ENCODE measurements at regions not wholly inside any gene's neighbourhood (a gene's known extent, or its start where the extent isn't known, plus 50 kb on each side); places are given as distances from the start of the nearest gene placed in this dataset.

DNA sequence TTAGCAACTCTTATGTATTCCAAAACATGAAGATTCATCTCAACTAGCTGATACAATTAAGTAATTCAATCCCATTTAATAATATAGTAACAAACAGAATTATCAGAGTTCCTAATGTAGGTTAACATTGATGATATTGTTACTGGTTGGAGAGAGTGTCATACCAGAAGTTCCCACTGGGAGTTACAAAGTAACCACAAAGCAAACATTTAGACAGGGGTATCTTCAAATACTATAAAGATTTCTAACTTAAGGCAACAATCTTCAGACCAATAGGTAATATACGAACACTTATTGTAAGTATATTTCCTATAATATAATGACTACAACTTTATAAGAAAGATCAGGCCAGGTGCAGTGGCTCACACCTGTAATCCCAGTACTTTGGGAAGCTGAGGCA, 1372.9 kb upstream of the PIK3C3 start:
- H3K9me3 Mint-ChIP-seq, result peaks cover 5% of the 10 kb centered on the region; the same call in 1 of the 3 replicates
- no peaks in the 10 kb centered on the region for H4K20me1 ChIP-seq (replicated peaks; ENCODE audit: insufficient read depth)

DNA sequence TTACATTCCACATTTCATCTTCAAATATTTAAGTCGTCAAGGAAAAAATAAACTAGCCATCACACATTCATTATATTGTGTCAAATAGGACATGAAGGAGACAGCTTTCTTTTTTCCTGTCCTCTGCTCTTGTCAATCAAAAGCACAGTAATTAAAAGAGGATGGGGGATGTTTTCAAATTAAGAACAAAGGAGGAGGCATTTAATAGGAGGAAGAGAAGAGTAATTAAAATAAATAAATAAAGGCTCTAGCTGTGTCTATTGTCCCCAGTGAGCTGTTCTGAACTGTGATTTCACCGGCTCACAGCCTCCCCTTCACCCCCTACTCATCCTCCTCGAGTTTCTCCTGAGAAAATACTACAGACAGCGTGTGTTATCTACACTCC, 1377.1 kb upstream of the PIK3C3 start:
- Histone ChIP-seq H3K4me3 (no peak overlapping the region), H3F3A (replicated peaks; ENCODE audit: low read depth) (no peaks in the 10 kb centered on the region), H3K4me2 (no peak overlapping the region), H3K9me2 (ENCODE audit: insufficient read depth) (no peaks in the 10 kb centered on the region), H4K20me1 (replicated peaks; ENCODE audit: insufficient read depth) (no peaks in the 10 kb centered on the region), H3K79me2 (replicated peaks; ENCODE audit: insufficient read depth) (no peaks in the 10 kb centered on the region), H3K4me1 (ENCODE audit: insufficient read depth) (peaks cover 24% of the 10 kb centered on the region), H3K27ac (ENCODE audit: low read depth) (no peak overlapping the region), H2AFZ (no peak overlapping the region), H3K36me3 (ENCODE audit: insufficient read depth) (no peaks in the 10 kb centered on the region), H3K27me3 (ENCODE audit: insufficient read depth) (no peaks in the 10 kb centered on the region)
- H3K9me3 Mint-ChIP-seq, result no peaks in the 10 kb centered on the region
- H3K36me3 Mint-ChIP-seq (ENCODE audit: low read depth), result no peaks in the 10 kb centered on the region
- H3K4me3 Mint-ChIP-seq, result no peak overlapping the region
- peaks cover 4% of the 10 kb centered on the region; the same call in 2 of the 3 replicates for H3K4me1 Mint-ChIP-seq
- TF ChIP-seq CREB1 (CRISPR knock-in tag; IDR thresholded peaks at IDR 0.05; ENCODE audit: low read depth) (no peak), ZNF114 (CRISPR knock-in tag; IDR thresholded peaks at IDR 0.05) (no peak), NANOG (IDR thresholded peaks at IDR 0.05; ENCODE audit: borderline replicate concordance) (no peak)
- TF ChIP-seq, protein P1, sequence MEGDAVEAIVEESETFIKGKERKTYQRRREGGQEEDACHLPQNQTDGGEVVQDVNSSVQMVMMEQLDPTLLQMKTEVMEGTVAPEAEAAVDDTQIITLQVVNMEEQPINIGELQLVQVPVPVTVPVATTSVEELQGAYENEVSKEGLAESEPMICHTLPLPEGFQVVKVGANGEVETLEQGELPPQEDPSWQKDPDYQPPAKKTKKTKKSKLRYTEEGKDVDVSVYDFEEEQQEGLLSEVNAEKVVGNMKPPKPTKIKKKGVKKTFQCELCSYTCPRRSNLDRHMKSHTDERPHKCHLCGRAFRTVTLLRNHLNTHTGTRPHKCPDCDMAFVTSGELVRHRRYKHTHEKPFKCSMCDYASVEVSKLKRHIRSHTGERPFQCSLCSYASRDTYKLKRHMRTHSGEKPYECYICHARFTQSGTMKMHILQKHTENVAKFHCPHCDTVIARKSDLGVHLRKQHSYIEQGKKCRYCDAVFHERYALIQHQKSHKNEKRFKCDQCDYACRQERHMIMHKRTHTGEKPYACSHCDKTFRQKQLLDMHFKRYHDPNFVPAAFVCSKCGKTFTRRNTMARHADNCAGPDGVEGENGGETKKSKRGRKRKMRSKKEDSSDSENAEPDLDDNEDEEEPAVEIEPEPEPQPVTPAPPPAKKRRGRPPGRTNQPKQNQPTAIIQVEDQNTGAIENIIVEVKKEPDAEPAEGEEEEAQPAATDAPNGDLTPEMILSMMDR (conservative IDR thresholded peaks at IDR 0.05; ENCODE audit: low read depth in 2 of 2), result no peak
- TF ChIP-seq, protein P2, sequence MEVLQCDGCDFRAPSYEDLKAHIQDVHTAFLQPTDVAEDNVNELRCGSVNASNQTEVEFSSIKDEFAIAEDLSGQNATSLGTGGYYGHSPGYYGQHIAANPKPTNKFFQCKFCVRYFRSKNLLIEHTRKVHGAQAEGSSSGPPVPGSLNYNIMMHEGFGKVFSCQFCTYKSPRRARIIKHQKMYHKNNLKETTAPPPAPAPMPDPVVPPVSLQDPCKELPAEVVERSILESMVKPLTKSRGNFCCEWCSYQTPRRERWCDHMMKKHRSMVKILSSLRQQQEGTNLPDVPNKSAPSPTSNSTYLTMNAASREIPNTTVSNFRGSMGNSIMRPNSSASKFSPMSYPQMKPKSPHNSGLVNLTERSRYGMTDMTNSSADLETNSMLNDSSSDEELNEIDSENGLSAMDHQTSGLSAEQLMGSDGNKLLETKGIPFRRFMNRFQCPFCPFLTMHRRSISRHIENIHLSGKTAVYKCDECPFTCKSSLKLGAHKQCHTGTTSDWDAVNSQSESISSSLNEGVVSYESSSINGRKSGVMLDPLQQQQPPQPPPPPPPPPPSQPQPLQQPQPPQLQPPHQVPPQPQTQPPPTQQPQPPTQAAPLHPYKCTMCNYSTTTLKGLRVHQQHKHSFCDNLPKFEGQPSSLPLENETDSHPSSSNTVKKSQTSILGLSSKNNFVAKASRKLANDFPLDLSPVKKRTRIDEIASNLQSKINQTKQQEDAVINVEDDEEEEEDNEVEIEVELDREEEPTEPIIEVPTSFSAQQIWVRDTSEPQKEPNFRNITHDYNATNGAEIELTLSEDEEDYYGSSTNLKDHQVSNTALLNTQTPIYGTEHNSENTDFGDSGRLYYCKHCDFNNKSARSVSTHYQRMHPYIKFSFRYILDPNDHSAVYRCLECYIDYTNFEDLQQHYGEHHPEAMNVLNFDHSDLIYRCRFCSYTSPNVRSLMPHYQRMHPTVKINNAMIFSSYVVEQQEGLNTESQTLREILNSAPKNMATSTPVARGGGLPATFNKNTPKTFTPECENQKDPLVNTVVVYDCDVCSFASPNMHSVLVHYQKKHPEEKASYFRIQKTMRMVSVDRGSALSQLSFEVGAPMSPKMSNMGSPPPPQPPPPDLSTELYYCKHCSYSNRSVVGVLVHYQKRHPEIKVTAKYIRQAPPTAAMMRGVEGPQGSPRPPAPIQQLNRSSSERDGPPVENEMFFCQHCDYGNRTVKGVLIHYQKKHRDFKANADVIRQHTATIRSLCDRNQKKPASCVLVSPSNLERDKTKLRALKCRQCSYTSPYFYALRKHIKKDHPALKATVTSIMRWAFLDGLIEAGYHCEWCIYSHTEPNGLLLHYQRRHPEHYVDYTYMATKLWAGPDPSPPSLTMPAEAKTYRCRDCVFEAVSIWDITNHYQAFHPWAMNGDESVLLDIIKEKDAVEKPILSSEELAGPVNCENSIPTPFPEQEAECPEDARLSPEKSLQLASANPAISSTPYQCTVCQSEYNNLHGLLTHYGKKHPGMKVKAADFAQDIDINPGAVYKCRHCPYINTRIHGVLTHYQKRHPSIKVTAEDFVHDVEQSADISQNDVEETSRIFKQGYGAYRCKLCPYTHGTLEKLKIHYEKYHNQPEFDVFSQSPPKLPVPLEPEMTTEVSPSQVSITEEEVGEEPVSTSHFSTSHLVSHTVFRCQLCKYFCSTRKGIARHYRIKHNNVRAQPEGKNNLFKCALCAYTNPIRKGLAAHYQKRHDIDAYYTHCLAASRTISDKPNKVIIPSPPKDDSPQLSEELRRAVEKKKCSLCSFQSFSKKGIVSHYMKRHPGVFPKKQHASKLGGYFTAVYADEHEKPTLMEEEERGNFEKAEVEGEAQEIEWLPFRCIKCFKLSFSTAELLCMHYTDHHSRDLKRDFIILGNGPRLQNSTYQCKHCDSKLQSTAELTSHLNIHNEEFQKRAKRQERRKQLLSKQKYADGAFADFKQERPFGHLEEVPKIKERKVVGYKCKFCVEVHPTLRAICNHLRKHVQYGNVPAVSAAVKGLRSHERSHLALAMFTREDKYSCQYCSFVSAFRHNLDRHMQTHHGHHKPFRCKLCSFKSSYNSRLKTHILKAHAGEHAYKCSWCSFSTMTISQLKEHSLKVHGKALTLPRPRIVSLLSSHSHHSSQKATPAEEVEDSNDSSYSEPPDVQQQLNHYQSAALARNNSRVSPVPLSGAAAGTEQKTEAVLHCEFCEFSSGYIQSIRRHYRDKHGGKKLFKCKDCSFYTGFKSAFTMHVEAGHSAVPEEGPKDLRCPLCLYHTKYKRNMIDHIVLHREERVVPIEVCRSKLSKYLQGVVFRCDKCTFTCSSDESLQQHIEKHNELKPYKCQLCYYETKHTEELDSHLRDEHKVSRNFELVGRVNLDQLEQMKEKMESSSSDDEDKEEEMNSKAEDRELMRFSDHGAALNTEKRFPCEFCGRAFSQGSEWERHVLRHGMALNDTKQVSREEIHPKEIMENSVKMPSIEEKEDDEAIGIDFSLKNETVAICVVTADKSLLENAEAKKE (CRISPR knock-in tag; IDR thresholded peaks at IDR 0.05), result no peak
- DNase-seq (ENCODE audit: low spot score) (no peak), ATAC-seq (no peak)
- H3K27me3 Mint-ChIP-seq (ENCODE audit: insufficient read depth, low read depth, poor library complexity), result peaks cover 3% of the 10 kb centered on the region
- no peak overlapping the region for H3K27ac Mint-ChIP-seq

More for the DNA sequence above, 1372.9 kb upstream of the PIK3C3 start:
- Histone ChIP-seq H3K9me2 (ENCODE audit: insufficient read depth) (no peaks in the 10 kb centered on the region), H3K4me1 (ENCODE audit: insufficient read depth) (peaks cover 11% of the 10 kb centered on the region), H3K27me3 (ENCODE audit: insufficient read depth) (no peaks in the 10 kb centered on the region), H3K36me3 (ENCODE audit: insufficient read depth) (peaks cover 3% of the 10 kb centered on the region; the same call in 1 of the 2 replicates), H3K27ac (ENCODE audit: low read depth) (no peak overlapping the region), H3K4me2 (no peak overlapping the region), H3F3A (replicated peaks; ENCODE audit: low read depth) (no peaks in the 10 kb centered on the region), H2AFZ (no peak overlapping the region), H3K4me3 (no peak overlapping the region), H3K79me2 (replicated peaks; ENCODE audit: insufficient read depth) (no peaks in the 10 kb centered on the region)
- DNase-seq (ENCODE audit: low spot score), result peak; percentile 8
- no peak overlapping the region for H3K4me3 Mint-ChIP-seq
- no peak for ATAC-seq
- no peaks in the 10 kb centered on the region for H3K27me3 Mint-ChIP-seq (ENCODE audit: insufficient read depth, low read depth, poor library complexity)
- peaks cover 3% of the 10 kb centered on the region; the same call in 2 of the 3 replicates for H3K36me3 Mint-ChIP-seq (ENCODE audit: low read depth)
- H3K27ac Mint-ChIP-seq, result no peak overlapping the region
- TF ChIP-seq, protein P1 (conservative IDR thresholded peaks at IDR 0.05; ENCODE audit: low read depth in 2 of 2), result peak in 1 of 2 experiments; percentile 31; a peak in 1 of 4 replicates
- TF ChIP-seq, protein P3, sequence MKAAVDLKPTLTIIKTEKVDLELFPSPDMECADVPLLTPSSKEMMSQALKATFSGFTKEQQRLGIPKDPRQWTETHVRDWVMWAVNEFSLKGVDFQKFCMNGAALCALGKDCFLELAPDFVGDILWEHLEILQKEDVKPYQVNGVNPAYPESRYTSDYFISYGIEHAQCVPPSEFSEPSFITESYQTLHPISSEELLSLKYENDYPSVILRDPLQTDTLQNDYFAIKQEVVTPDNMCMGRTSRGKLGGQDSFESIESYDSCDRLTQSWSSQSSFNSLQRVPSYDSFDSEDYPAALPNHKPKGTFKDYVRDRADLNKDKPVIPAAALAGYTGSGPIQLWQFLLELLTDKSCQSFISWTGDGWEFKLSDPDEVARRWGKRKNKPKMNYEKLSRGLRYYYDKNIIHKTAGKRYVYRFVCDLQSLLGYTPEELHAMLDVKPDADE (IDR thresholded peaks at IDR 0.05), result no peak
- no peak for TF ChIP-seq JUNB (IDR thresholded peaks at IDR 0.05; ENCODE audit: unreplicated experiment)
- no peak for TF ChIP-seq CREB1 (CRISPR knock-in tag; IDR thresholded peaks at IDR 0.05; ENCODE audit: low read depth)
- no peak for TF ChIP-seq STAT1 (IDR thresholded peaks at IDR 0.05; ENCODE audit: unreplicated experiment)
- no peaks in the 10 kb centered on the region for H3K4me1 Mint-ChIP-seq

All from GM23338 (cell line).